GM12878 (cell line): ENCODE measurements at regions not wholly inside any gene's neighbourhood (a gene's known extent, or its start where the extent isn't known, plus 50 kb on each side); places are given as distances from the start of the nearest gene placed in this dataset.

ENCODE experiments used
- ATAC-seq: fragments of 200-7000 bp; cut with Tn5 transposase; 3 replicates; pipeline ENCODE4 v1.9.1; 2020; ENCODE audit warnings: mild to moderate bottlenecking, moderate library complexity
- BruUV-seq: library from RNA; stranded (reverse); fragments of 400-500 nt; replicated peaks from 2 replicates; lab custom pipeline; 2021; lab: Mats Ljungman, UMichigan
- CTCF ChIA-PET: fragments of 300-600 bp; sonication (Branson Sonifier 250); formaldehyde crosslinking; extraction: SDS; loops from one replicate; lab custom pipeline; 2021; ENCODE audit warnings: inconsistent platforms; lab: Yijun Ruan, JAX
- POLR2A ChIA-PET: fragments of 350-600 bp; formaldehyde crosslinking; extraction: SDS; loops from one replicate; lab custom pipeline; 2021; ENCODE audit warnings: inconsistent platforms; lab: Charles Lee
- RAD21 ChIA-PET: fragments of 300-600 bp; sonication (Branson Sonifier 250); formaldehyde crosslinking; loops from one replicate; lab custom pipeline; 2023; ENCODE audit warnings: antibody characterized with exemption; ENCODE audit not compliant: unreplicated experiment; lab: Charles Lee
- SMC1A ChIA-PET: fragments of 300-600 bp; sonication (Branson Sonifier 250); formaldehyde crosslinking; loops from one replicate; lab custom pipeline; 2023; ENCODE audit not compliant: unreplicated experiment, uncharacterized antibody; lab: Charles Lee
- DNase-seq: peaks from one replicate; pipeline ENCODE4 v3.0.0-alpha.2; 2011; ENCODE audit warnings: low read depth, low spot score
- FAIRE-seq: peaks from 3 replicates; lab custom pipeline; 2011; peaks lifted over from hg19 to GRCh38; lab: Jason Lieb, UNC
- H2AFZ ChIP-seq: 2 replicates; pipeline ENCODE4 v1.6.0; 2011; ENCODE audit warnings: low read depth, low read length, control low read depth; ENCODE audit not compliant: control insufficient read depth
- H3K27ac ChIP-seq: 2 replicates; pipeline ENCODE4 v1.5.1; 2011; ENCODE audit warnings: control low read depth; ENCODE audit not compliant: control insufficient read depth, insufficient read depth
- H3K27me3 ChIP-seq, 2 experiments: replicated peaks in 1 of 2; 2 replicates each; pipeline versions ENCODE4 v1.6.0 to v1.6.1; 2011; ENCODE audit warnings: low read length in 1 of 2; ENCODE audit not compliant: control insufficient read depth in 2 of 2, insufficient read depth in 2 of 2
- H3K36me3 ChIP-seq, 2 experiments: 2 replicates each; pipeline ENCODE4 v1.5.1; 2011; ENCODE audit warnings: low read length in 1 of 2; ENCODE audit not compliant: control insufficient read depth in 2 of 2, insufficient read depth in 2 of 2
- H3K4me1 ChIP-seq: 2 replicates; pipeline ENCODE4 v1.6.1; 2011; ENCODE audit warnings: mild to moderate bottlenecking, low read length, moderate library complexity, mixed read lengths; ENCODE audit not compliant: control insufficient read depth, insufficient read depth
- H3K4me2 ChIP-seq: 2 replicates; pipeline ENCODE4 v1.6.0; 2011; ENCODE audit warnings: control low read depth; ENCODE audit not compliant: control insufficient read depth, insufficient read depth
- H3K4me3 ChIP-seq: fragments of 200-600 bp; sonication (generic); 2 replicates; pipeline ENCODE4 v1.5.1; 2016
- H3K79me2 ChIP-seq: 2 replicates; pipeline ENCODE4 v1.6.0; 2011; ENCODE audit warnings: low read length; ENCODE audit not compliant: control insufficient read depth, insufficient read depth
- H3K9ac ChIP-seq: 2 replicates; pipeline ENCODE4 v1.8.0; 2011; ENCODE audit warnings: low read length, control low read depth, mixed read lengths; ENCODE audit not compliant: control insufficient read depth, insufficient read depth
- H3K9me3 ChIP-seq: replicated peaks from 3 replicates; pipeline ENCODE4 v1.5.1; 2011; ENCODE audit warnings: mild to moderate bottlenecking, low read length; ENCODE audit not compliant: control insufficient read depth, insufficient read depth
- H4K20me1 ChIP-seq: 2 replicates; pipeline ENCODE4 v1.6.0; 2011; ENCODE audit not compliant: control insufficient read depth, insufficient read depth
- CBX5 ChIP-seq: sonication (generic); IDR thresholded peaks from 2 replicates; pipeline ENCODE4 v1.6.1; 2016; ENCODE audit warnings: low read depth, moderate library complexity, mild to moderate bottlenecking, inconsistent platforms
- CHD1 ChIP-seq: IDR thresholded peaks from 2 replicates; pipeline ENCODE4 v1.6.1; 2012; ENCODE audit warnings: low read depth, low read length, improper control_type of control experiment
- EZH2 ChIP-seq: IDR thresholded peaks from 2 replicates; pipeline ENCODE4 v1.6.1; 2012; ENCODE audit warnings: low read depth, mild to moderate bottlenecking, control low read depth, inconsistent platforms, low read length, borderline replicate concordance; ENCODE audit not compliant: control insufficient read depth
- FOXK2 ChIP-seq: fragments of 450-650 bp; IDR thresholded peaks from 2 replicates; pipeline ENCODE4 v1.6.1; 2017; ENCODE audit warnings: mild to moderate bottlenecking, moderate library complexity
- GABPA ChIP-seq: IDR thresholded peaks from 2 replicates; pipeline ENCODE4 v1.6.1; 2014; ENCODE audit warnings: antibody characterized with exemption, low read depth, mild to moderate bottlenecking, inconsistent platforms
- HCFC1 ChIP-seq: fragments of 150-350 bp; IDR thresholded peaks from 2 replicates; pipeline ENCODE4 v1.6.1; 2014; ENCODE audit warnings: low read length
- IRF3 ChIP-seq: fragments of 450-650 bp; IDR thresholded peaks from 2 replicates; pipeline ENCODE4 v1.6.1; 2014; ENCODE audit warnings: mild to moderate bottlenecking
- NFYB ChIP-seq: IDR thresholded peaks from 2 replicates; pipeline ENCODE4 v1.6.1; 2011; ENCODE audit warnings: low read depth, mild to moderate bottlenecking, low read length, improper control_type of control experiment, moderate library complexity; ENCODE audit not compliant: insufficient read depth
- NR2C1 ChIP-seq: fragments of 450-650 bp; IDR thresholded peaks from 2 replicates; pipeline ENCODE4 v1.6.1; 2017; ENCODE audit warnings: antibody characterized with exemption, mild to moderate bottlenecking, moderate library complexity
- SIX5 ChIP-seq: IDR thresholded peaks from 2 replicates; pipeline ENCODE4 v1.6.1; 2011; ENCODE audit warnings: mild to moderate bottlenecking, low read depth, low read length, moderate library complexity; ENCODE audit not compliant: severe bottlenecking
- TARDBP ChIP-seq: IDR thresholded peaks from 2 replicates; pipeline ENCODE4 v1.6.1; 2016; ENCODE audit warnings: borderline replicate concordance
- TCF3 ChIP-seq: IDR thresholded peaks from 2 replicates; pipeline ENCODE4 v1.6.1; 2012; ENCODE audit warnings: low read depth, mild to moderate bottlenecking, low read length, borderline replicate concordance; ENCODE audit not compliant: insufficient read depth
- ZBTB33 ChIP-seq: fragments of 450-650 bp; IDR thresholded peaks from 2 replicates; pipeline ENCODE4 v1.6.1; 2017; ENCODE audit warnings: mild to moderate bottlenecking
- WGBS: methylation state at CpG from one replicate; pipeline ENCODE4 v1.1.6; 2016; ENCODE audit warnings: low lambda C conversion rate; ENCODE audit not compliant: insufficient replicate concordance, insufficient coverage; ENCODE audit errors: missing lambda C conversion rate; 5-methylcytosine and 5-hydroxymethylcytosine counted together
- in situ Hi-C: fragments of 300-500 bp; cut with MboI; formaldehyde crosslinking; loops from 9 replicates; pipeline ENCODE4 v1.14.3; 2018; ENCODE audit warnings: mixed read lengths
- intact Hi-C: fragments of 100-400 bp; cut with micrococcal nuclease; formaldehyde crosslinking; loops from one replicate; pipeline ENCODE4 v1.14.2; 2022; ENCODE audit not compliant: unreplicated experiment
- TF ChIP-seq, protein P1 (sequence below): fragments of 150-350 bp; IDR thresholded peaks from 2 replicates; pipeline ENCODE4 v1.6.1; 2014; ENCODE audit warnings: mild to moderate bottlenecking, low read depth, low read length
- TF ChIP-seq, protein P2 (sequence below): fragments of 450-650 bp; IDR thresholded peaks from 2 replicates; pipeline ENCODE4 v1.6.1; 2016; ENCODE audit warnings: mild to moderate bottlenecking
- TF ChIP-seq, protein P3 (sequence below): fragments of 450-650 bp; IDR thresholded peaks from 2 replicates; pipeline ENCODE4 v1.6.1; 2016; ENCODE audit warnings: mild to moderate bottlenecking

GRCh38 chr7:112888781-112889180 is 98.6 kb upstream of the TMEM168 start:
- no peaks in the 10 kb centered on the region; a peak in 1 of 4 replicates for H3K36me3 ChIP-seq
- FAIRE-seq (no peak), DNase-seq (no peak), ATAC-seq (no peak)
- 100% methylated on average over 1 of the region's 1 CpG for WGBS
- POLR2A ChIA-PET, result no interaction called here
- H3K9me3 ChIP-seq, result peaks cover 4% of the 10 kb centered on the region; the same call in 2 of the 3 replicates
- RAD21 ChIA-PET, result no interaction called here
- H3K27me3 ChIP-seq, result no peaks in the 10 kb centered on the region
- SMC1A ChIA-PET, result no interaction called here
- no peak overlapping the region for H3K9ac ChIP-seq
- H4K20me1 ChIP-seq, result no peaks in the 10 kb centered on the region
- BruUV-seq, result no TSS peak
- H3K27ac ChIP-seq, result no peak overlapping the region
- H3K4me3 ChIP-seq, result no peak overlapping the region
- in situ Hi-C loops (loop anchor here (25.0 kb wide), 1 partner anchor 1126 kb away; no protein-coding TSS in a partner anchor), intact Hi-C loops (no loop called here)
- TF ChIP-seq CHD1 (no peak), HCFC1 (no peak), NR2C1 (no peak), IRF3 (no peak), ZBTB33 (no peak), SIX5 (no peak), FOXK2 (no peak), TARDBP (no peak), NFYB (no peak), EZH2 (no peak), GABPA (no peak), TCF3 (no peak), CBX5 (no peak)
- TF ChIP-seq, protein P1, sequence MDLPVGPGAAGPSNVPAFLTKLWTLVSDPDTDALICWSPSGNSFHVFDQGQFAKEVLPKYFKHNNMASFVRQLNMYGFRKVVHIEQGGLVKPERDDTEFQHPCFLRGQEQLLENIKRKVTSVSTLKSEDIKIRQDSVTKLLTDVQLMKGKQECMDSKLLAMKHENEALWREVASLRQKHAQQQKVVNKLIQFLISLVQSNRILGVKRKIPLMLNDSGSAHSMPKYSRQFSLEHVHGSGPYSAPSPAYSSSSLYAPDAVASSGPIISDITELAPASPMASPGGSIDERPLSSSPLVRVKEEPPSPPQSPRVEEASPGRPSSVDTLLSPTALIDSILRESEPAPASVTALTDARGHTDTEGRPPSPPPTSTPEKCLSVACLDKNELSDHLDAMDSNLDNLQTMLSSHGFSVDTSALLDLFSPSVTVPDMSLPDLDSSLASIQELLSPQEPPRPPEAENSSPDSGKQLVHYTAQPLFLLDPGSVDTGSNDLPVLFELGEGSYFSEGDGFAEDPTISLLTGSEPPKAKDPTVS, result no peak
- TF ChIP-seq, protein P2, sequence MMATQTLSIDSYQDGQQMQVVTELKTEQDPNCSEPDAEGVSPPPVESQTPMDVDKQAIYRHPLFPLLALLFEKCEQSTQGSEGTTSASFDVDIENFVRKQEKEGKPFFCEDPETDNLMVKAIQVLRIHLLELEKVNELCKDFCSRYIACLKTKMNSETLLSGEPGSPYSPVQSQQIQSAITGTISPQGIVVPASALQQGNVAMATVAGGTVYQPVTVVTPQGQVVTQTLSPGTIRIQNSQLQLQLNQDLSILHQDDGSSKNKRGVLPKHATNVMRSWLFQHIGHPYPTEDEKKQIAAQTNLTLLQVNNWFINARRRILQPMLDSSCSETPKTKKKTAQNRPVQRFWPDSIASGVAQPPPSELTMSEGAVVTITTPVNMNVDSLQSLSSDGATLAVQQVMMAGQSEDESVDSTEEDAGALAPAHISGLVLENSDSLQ, result no peak
- TF ChIP-seq, protein P3, sequence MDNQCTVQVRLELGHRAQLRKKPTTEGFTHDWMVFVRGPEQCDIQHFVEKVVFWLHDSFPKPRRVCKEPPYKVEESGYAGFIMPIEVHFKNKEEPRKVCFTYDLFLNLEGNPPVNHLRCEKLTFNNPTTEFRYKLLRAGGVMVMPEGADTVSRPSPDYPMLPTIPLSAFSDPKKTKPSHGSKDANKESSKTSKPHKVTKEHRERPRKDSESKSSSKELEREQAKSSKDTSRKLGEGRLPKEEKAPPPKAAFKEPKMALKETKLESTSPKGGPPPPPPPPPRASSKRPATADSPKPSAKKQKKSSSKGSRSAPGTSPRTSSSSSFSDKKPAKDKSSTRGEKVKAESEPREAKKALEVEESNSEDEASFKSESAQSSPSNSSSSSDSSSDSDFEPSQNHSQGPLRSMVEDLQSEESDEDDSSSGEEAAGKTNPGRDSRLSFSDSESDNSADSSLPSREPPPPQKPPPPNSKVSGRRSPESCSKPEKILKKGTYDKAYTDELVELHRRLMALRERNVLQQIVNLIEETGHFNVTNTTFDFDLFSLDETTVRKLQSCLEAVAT, result no peak
- no peak overlapping the region for H3K4me2 ChIP-seq
- CTCF ChIA-PET, result no interaction called here
- no peaks in the 10 kb centered on the region for H3K79me2 ChIP-seq
- no peak overlapping the region for H2AFZ ChIP-seq
- no peaks in the 10 kb centered on the region for H3K4me1 ChIP-seq
